Esophagus squamous epithelium (tissue), 4 donors: ENCODE measurements at regions not wholly inside any gene's neighbourhood (a gene's known extent, or its start where the extent isn't known, plus 50 kb on each side); places are given as distances from the start of the nearest gene placed in this dataset.

Experiments
- CTCF ChIP-seq, 6 experiments: fragments of 450-650 bp in 4 of 6; fragments of 200-600 bp in 2 of 6; sonication (generic) in 2 of 6; IDR thresholded peaks; one replicate each; pipeline ENCODE4 v1.5.1; 2016 to 2019; ENCODE audit warnings: antibody characterized with exemption in 6 of 6, mild to moderate bottlenecking in 4 of 6, moderate library complexity in 4 of 6
- POLR2A ChIP-seq, 4 donors: fragments of 450-650 bp; IDR thresholded peaks; one replicate each; pipeline ENCODE4 v1.6.1; 2017; ENCODE audit warnings: antibody characterized with exemption in 4 of 4, mild to moderate bottlenecking in 4 of 4, moderate library complexity in 3 of 4

DNA sequence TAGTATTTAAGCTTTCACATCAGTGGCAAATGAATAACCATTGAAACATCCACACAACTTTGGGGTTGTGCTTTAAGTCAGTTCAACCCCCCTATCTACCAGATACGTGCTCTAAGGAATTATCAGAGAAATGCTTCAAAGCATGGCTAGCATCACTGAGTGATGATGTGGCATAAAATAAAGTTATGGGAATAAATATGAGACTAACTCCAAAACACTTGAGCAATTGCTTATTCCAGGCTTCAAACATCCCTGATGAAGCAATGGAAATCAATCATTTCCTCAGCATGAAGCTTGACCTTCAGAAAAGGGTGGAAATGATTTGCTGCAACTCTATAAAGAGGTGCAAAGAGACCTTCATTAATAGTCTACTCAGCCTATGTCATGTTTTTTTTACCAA, 292.0 kb upstream of the SMC2 start:
- TF ChIP-seq CTCF (IDR thresholded peaks at IDR 0.05): no peak
- TF ChIP-seq POLR2A (IDR thresholded peaks at IDR 0.05): no peak
